ENCODE measurements at regions not wholly inside any gene's neighbourhood (a gene's known extent, or its start where the extent isn't known, plus 50 kb on each side); places are given as distances from the start of the nearest gene placed in this dataset.

DNA sequence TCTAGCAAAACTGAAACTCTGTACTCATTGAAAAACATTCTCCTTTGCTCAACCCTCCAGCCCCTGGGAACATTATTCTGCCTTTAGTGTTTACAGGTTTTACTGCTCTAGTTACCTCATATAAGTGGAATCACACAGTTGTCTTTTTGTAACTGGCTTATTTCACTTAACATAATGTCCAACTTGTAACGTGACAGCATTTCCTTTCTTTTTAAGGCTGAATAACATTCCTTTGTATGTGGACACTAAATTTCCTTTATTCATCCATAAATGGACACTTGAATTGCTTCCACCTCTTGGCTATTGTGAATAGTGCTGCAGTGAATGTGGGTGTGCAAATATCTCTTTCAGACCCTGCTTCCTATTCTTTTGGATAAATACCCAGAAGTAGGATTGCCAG lies 144.9 kb downstream of the ACTR3 start:
- no peak overlapping the region for H2AFZ ChIP-seq (ENCODE audit: low read depth, low read length)
- H3K4me3 ChIP-seq (ENCODE audit: insufficient read depth, low read depth, low read length) = no peak overlapping the region
- TF ChIP-seq EZH2 (IDR thresholded peaks at IDR 0.05; ENCODE audit: insufficient read depth, low read length) = no peak
- TF ChIP-seq, protein P1, sequence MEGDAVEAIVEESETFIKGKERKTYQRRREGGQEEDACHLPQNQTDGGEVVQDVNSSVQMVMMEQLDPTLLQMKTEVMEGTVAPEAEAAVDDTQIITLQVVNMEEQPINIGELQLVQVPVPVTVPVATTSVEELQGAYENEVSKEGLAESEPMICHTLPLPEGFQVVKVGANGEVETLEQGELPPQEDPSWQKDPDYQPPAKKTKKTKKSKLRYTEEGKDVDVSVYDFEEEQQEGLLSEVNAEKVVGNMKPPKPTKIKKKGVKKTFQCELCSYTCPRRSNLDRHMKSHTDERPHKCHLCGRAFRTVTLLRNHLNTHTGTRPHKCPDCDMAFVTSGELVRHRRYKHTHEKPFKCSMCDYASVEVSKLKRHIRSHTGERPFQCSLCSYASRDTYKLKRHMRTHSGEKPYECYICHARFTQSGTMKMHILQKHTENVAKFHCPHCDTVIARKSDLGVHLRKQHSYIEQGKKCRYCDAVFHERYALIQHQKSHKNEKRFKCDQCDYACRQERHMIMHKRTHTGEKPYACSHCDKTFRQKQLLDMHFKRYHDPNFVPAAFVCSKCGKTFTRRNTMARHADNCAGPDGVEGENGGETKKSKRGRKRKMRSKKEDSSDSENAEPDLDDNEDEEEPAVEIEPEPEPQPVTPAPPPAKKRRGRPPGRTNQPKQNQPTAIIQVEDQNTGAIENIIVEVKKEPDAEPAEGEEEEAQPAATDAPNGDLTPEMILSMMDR (IDR thresholded peaks at IDR 0.05; ENCODE audit: insufficient read depth, low read depth, low read length) = no peak
- H3K79me2 ChIP-seq (ENCODE audit: insufficient read depth, low read length) = no peaks in the 10 kb centered on the region
- no peaks in the 10 kb centered on the region for H3K9me3 ChIP-seq (ENCODE audit: insufficient read depth, low read depth, low read length)
- FAIRE-seq (no peak), DNase-seq (ENCODE audit: low read depth) (peak; percentile 10)
- Mint-ChIP-seq H3K27me3 (ENCODE audit: low read depth, unreplicated experiment) (peaks cover 2% of the 10 kb centered on the region), H3K4me1 (ENCODE audit: low read depth, unreplicated experiment) (peaks cover 3% of the 10 kb centered on the region), H3K9me3 (ENCODE audit: unreplicated experiment) (no peaks in the 10 kb centered on the region), H3K4me3 (ENCODE audit: unreplicated experiment) (no peak overlapping the region), H3K36me3 (ENCODE audit: low read depth, unreplicated experiment) (no peaks in the 10 kb centered on the region), H3K27ac (ENCODE audit: unreplicated experiment) (no peak overlapping the region)
- no peaks in the 10 kb centered on the region for H3K4me1 ChIP-seq (ENCODE audit: insufficient read depth, low read length)
- no peak overlapping the region for H3K9ac ChIP-seq (ENCODE audit: low read length)
- H3K27me3 ChIP-seq (ENCODE audit: insufficient read depth, low read length) = no peaks in the 10 kb centered on the region
- no peak overlapping the region for H3K27ac ChIP-seq (ENCODE audit: low read depth, low read length)
- no peaks in the 10 kb centered on the region for H3K36me3 ChIP-seq (ENCODE audit: insufficient read depth, low read length)
- no peak overlapping the region for H3K4me2 ChIP-seq (ENCODE audit: low read length)
- no peaks in the 10 kb centered on the region for H4K20me1 ChIP-seq (ENCODE audit: insufficient read depth, low read length)

DNA sequence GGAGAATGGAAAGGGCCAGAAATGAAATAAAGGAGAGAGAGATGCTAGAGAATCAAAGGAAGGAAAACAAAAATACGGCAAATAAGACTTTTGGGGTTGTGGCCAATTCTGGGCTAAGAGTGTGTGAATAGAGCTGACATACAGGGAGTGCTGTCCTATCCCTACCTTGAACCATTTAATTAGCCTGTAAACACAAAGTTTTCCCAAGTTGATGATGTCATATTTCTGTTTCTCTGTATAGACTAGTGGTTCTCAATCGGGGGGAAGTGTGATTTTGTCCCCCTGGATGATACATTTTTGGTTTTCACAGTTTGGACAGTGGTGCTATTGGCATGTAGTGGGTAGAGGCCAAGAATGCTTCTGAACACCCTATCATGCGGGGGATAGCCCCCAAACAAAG lies 148.8 kb downstream of the ACTR3 start:
- TF ChIP-seq, protein P1 (IDR thresholded peaks at IDR 0.05; ENCODE audit: insufficient read depth, low read depth, low read length) = no peak
- TF ChIP-seq EZH2 (IDR thresholded peaks at IDR 0.05; ENCODE audit: insufficient read depth, low read length) = no peak
- FAIRE-seq = no peak
- peaks cover 3% of the 10 kb centered on the region for H3K4me1 Mint-ChIP-seq (ENCODE audit: low read depth, unreplicated experiment)

DNA sequence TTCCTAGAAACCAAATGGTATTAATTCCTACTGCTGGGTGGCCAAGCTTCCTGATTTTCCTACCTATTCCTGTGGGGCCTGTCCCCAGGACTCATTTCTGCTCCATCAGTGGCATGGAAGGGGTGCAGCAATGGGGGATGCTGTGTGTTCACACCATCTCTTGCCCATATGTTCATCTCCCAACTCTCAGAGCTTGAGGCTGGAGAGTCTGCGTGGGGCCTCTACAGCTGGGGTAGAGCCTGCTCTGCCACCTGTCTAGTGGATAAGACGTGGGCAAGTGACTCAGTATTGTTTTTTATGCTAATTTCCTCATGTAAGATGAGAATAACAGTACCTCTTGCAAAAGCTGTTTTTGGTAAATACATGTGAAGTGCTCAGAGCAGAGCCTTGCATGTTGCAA lies 149.8 kb downstream of the ACTR3 start:
- TF ChIP-seq, protein P1 (IDR thresholded peaks at IDR 0.05; ENCODE audit: insufficient read depth, low read depth, low read length) = no peak
- TF ChIP-seq EZH2 (IDR thresholded peaks at IDR 0.05; ENCODE audit: insufficient read depth, low read length) = no peak
- no peaks in the 10 kb centered on the region for H3K27me3 ChIP-seq (ENCODE audit: insufficient read depth, low read length)
- DNase-seq (ENCODE audit: low read depth) (no peak), FAIRE-seq (no peak)
- Mint-ChIP-seq H3K4me1 (ENCODE audit: low read depth, unreplicated experiment) (peaks cover 2% of the 10 kb centered on the region), H3K36me3 (ENCODE audit: low read depth, unreplicated experiment) (no peaks in the 10 kb centered on the region), H3K4me3 (ENCODE audit: unreplicated experiment) (no peak overlapping the region), H3K27me3 (ENCODE audit: low read depth, unreplicated experiment) (no peaks in the 10 kb centered on the region), H3K9me3 (ENCODE audit: unreplicated experiment) (peaks cover 4% of the 10 kb centered on the region), H3K27ac (ENCODE audit: unreplicated experiment) (no peak overlapping the region)
- H3K4me1 ChIP-seq (ENCODE audit: insufficient read depth, low read length) = no peaks in the 10 kb centered on the region
- H3K9me3 ChIP-seq (ENCODE audit: insufficient read depth, low read depth, low read length) = no peaks in the 10 kb centered on the region
- no peak overlapping the region for H3K4me2 ChIP-seq (ENCODE audit: low read length)
- no peak overlapping the region for H3K27ac ChIP-seq (ENCODE audit: low read depth, low read length)
- H3K79me2 ChIP-seq (ENCODE audit: insufficient read depth, low read length) = no peaks in the 10 kb centered on the region
- no peak overlapping the region for H2AFZ ChIP-seq (ENCODE audit: low read depth, low read length)
- H3K36me3 ChIP-seq (ENCODE audit: insufficient read depth, low read length) = no peaks in the 10 kb centered on the region
- no peaks in the 10 kb centered on the region for H4K20me1 ChIP-seq (ENCODE audit: insufficient read depth, low read length)
- H3K4me3 ChIP-seq (ENCODE audit: insufficient read depth, low read depth, low read length) = no peak overlapping the region
- H3K9ac ChIP-seq (ENCODE audit: low read length) = no peak overlapping the region

More for the DNA sequence above, 148.8 kb downstream of the ACTR3 start:
- H3K4me3 Mint-ChIP-seq (ENCODE audit: unreplicated experiment) = no peak overlapping the region
- H3K9ac ChIP-seq (ENCODE audit: low read length) = no peak overlapping the region
- H3K27ac Mint-ChIP-seq (ENCODE audit: unreplicated experiment) = no peak overlapping the region
- no peak overlapping the region for H2AFZ ChIP-seq (ENCODE audit: low read depth, low read length)
- H3K4me1 ChIP-seq (ENCODE audit: insufficient read depth, low read length) = no peaks in the 10 kb centered on the region
- H3K79me2 ChIP-seq (ENCODE audit: insufficient read depth, low read length) = no peaks in the 10 kb centered on the region
- no peaks in the 10 kb centered on the region for H4K20me1 ChIP-seq (ENCODE audit: insufficient read depth, low read length)
- no peak overlapping the region for H3K4me3 ChIP-seq (ENCODE audit: insufficient read depth, low read depth, low read length)
- peaks cover 3% of the 10 kb centered on the region for H3K9me3 Mint-ChIP-seq (ENCODE audit: unreplicated experiment)
- no peak overlapping the region for H3K4me2 ChIP-seq (ENCODE audit: low read length)
- no peaks in the 10 kb centered on the region for H3K9me3 ChIP-seq (ENCODE audit: insufficient read depth, low read depth, low read length)
- H3K27ac ChIP-seq (ENCODE audit: low read depth, low read length) = no peak overlapping the region
- no peaks in the 10 kb centered on the region for H3K27me3 ChIP-seq (ENCODE audit: insufficient read depth, low read length)
- no peak for DNase-seq (ENCODE audit: low read depth)
- H3K36me3 ChIP-seq (ENCODE audit: insufficient read depth, low read length) = no peaks in the 10 kb centered on the region
- H3K36me3 Mint-ChIP-seq (ENCODE audit: low read depth, unreplicated experiment) = no peaks in the 10 kb centered on the region
- H3K27me3 Mint-ChIP-seq (ENCODE audit: low read depth, unreplicated experiment) = no peaks in the 10 kb centered on the region
